ENCODE measurements at regions not wholly inside any gene's neighbourhood (a gene's known extent, or its start where the extent isn't known, plus 50 kb on each side); places are given as distances from the start of the nearest gene placed in this dataset.

- no peaks in the 10 kb centered on the region for H3K9me3 ChIP-seq (ENCODE audit: insufficient read depth, low read length, severe bottlenecking)
- H3K4me1 ChIP-seq (ENCODE audit: insufficient read depth, low read length) = no peaks in the 10 kb centered on the region
- H2AFZ ChIP-seq (ENCODE audit: low read depth, low read length) = no peak overlapping the region
- H4K20me1 ChIP-seq (ENCODE audit: insufficient read depth, low read length) = no peaks in the 10 kb centered on the region
- no peak overlapping the region for H3K4me3 ChIP-seq (ENCODE audit: low read depth in 1 of 2, low read length in 2 of 2)
- H3K36me3 ChIP-seq (ENCODE audit: insufficient read depth, low read length) = no peaks in the 10 kb centered on the region
- DNase-seq (no peak), ATAC-seq (ENCODE audit: insufficient read depth, low read depth) (no peak)
- no peak overlapping the region for H3K9ac ChIP-seq (ENCODE audit: low read depth, low read length)
- no peaks in the 10 kb centered on the region for H3K27me3 ChIP-seq (ENCODE audit: insufficient read depth, low read length, poor library complexity)
- no peak overlapping the region for H3K4me2 ChIP-seq (ENCODE audit: insufficient read depth, low read length)
- no peak for TF ChIP-seq EZH2 (IDR thresholded peaks at IDR 0.05; ENCODE audit: borderline replicate concordance, low read depth, low read length, severe bottlenecking)
- TF ChIP-seq, protein P1, sequence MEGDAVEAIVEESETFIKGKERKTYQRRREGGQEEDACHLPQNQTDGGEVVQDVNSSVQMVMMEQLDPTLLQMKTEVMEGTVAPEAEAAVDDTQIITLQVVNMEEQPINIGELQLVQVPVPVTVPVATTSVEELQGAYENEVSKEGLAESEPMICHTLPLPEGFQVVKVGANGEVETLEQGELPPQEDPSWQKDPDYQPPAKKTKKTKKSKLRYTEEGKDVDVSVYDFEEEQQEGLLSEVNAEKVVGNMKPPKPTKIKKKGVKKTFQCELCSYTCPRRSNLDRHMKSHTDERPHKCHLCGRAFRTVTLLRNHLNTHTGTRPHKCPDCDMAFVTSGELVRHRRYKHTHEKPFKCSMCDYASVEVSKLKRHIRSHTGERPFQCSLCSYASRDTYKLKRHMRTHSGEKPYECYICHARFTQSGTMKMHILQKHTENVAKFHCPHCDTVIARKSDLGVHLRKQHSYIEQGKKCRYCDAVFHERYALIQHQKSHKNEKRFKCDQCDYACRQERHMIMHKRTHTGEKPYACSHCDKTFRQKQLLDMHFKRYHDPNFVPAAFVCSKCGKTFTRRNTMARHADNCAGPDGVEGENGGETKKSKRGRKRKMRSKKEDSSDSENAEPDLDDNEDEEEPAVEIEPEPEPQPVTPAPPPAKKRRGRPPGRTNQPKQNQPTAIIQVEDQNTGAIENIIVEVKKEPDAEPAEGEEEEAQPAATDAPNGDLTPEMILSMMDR (IDR thresholded peaks at IDR 0.05; ENCODE audit: borderline replicate concordance, extremely low read depth, low read length, poor library complexity, severe bottlenecking) = no peak
- H3K27ac ChIP-seq (ENCODE audit: low read length) = no peak overlapping the region
- no peaks in the 10 kb centered on the region for H3K79me2 ChIP-seq (ENCODE audit: insufficient read depth, low read length)
Observed at GRCh38 chr2:5834501-5834900, 142.3 kb downstream of the SOX11 start.

DNA sequence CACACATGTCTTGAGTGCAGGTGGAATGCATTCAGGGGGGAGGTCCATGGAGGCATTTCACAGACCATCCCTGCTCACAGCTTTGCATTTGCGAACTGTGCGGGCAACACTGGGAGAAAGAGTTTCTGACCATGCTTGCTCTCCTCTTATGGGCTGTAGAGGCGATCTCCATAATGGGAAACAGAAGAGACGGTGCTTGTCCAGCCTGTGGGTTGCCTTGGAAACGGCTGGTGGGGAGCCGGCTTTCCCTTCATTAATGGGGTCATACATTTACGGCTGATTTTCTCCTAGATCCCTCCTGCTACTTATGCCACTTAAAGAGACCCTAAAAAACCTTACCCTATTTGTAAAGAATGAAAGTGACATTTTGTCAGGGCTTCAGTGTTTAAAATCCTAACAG lies 147.4 kb downstream of the SOX11 start:
- TF ChIP-seq, protein P1 (IDR thresholded peaks at IDR 0.05; ENCODE audit: borderline replicate concordance, extremely low read depth, low read length, poor library complexity, severe bottlenecking) = no peak
- no peak for TF ChIP-seq EZH2 (IDR thresholded peaks at IDR 0.05; ENCODE audit: borderline replicate concordance, low read depth, low read length, severe bottlenecking)
- no peaks in the 10 kb centered on the region for H4K20me1 ChIP-seq (ENCODE audit: insufficient read depth, low read length)

DNA sequence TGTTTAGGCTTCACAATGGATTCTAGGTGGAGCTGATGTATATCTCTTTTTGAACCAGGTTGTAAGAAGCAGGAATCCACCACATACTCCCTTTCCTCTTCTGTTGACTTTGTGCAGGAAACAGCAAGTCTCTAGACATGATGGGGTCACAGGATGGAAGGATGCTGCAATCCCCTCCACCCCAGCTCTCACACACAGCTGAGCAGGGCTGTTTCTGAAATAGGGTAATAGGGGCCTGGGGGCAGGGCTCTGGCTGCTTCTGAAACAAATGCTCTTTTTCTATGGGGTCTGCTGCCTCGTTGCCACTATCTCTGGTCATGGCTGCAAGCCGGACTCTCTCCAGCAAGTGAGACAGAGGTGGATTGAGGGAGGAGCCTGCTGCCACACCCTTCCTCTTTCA lies 148.9 kb downstream of the SOX11 start:
- Histone ChIP-seq H3K4me1 (ENCODE audit: insufficient read depth, low read length) (no peaks in the 10 kb centered on the region), H3K36me3 (ENCODE audit: insufficient read depth, low read length) (no peaks in the 10 kb centered on the region), H3K27me3 (ENCODE audit: insufficient read depth, low read length, poor library complexity) (no peaks in the 10 kb centered on the region), H3K27ac (ENCODE audit: low read length) (no peak overlapping the region), H3K4me3 (ENCODE audit: low read depth in 1 of 2, low read length in 2 of 2) (no peak overlapping the region), H3K9me3 (ENCODE audit: insufficient read depth, low read length, severe bottlenecking) (no peaks in the 10 kb centered on the region), H3K9ac (ENCODE audit: low read depth, low read length) (no peak overlapping the region), H3K79me2 (ENCODE audit: insufficient read depth, low read length) (no peaks in the 10 kb centered on the region), H4K20me1 (ENCODE audit: insufficient read depth, low read length) (no peaks in the 10 kb centered on the region), H3K4me2 (ENCODE audit: insufficient read depth, low read length) (no peak overlapping the region), H2AFZ (ENCODE audit: low read depth, low read length) (no peak overlapping the region)
- DNase-seq (no peak), ATAC-seq (ENCODE audit: insufficient read depth, low read depth) (no peak)
- TF ChIP-seq EZH2 (IDR thresholded peaks at IDR 0.05; ENCODE audit: borderline replicate concordance, low read depth, low read length, severe bottlenecking) = no peak
- TF ChIP-seq, protein P1 (IDR thresholded peaks at IDR 0.05; ENCODE audit: borderline replicate concordance, extremely low read depth, low read length, poor library complexity, severe bottlenecking) = no peak

More for the DNA sequence above, 147.4 kb downstream of the SOX11 start:
- DNase-seq (no peak), ATAC-seq (ENCODE audit: insufficient read depth, low read depth) (no peak)
- no peak overlapping the region for H3K9ac ChIP-seq (ENCODE audit: low read depth, low read length)
- no peaks in the 10 kb centered on the region for H3K9me3 ChIP-seq (ENCODE audit: insufficient read depth, low read length, severe bottlenecking)
- no peak overlapping the region for H3K27ac ChIP-seq (ENCODE audit: low read length)
- no peaks in the 10 kb centered on the region for H3K36me3 ChIP-seq (ENCODE audit: insufficient read depth, low read length)
- no peaks in the 10 kb centered on the region for H3K4me1 ChIP-seq (ENCODE audit: insufficient read depth, low read length)
- no peak overlapping the region for H2AFZ ChIP-seq (ENCODE audit: low read depth, low read length)
- no peaks in the 10 kb centered on the region for H3K27me3 ChIP-seq (ENCODE audit: insufficient read depth, low read length, poor library complexity)
- H3K4me3 ChIP-seq (ENCODE audit: low read depth in 1 of 2, low read length in 2 of 2) = no peak overlapping the region
- no peaks in the 10 kb centered on the region for H3K79me2 ChIP-seq (ENCODE audit: insufficient read depth, low read length)
- H3K4me2 ChIP-seq (ENCODE audit: insufficient read depth, low read length) = no peak overlapping the region

DNA sequence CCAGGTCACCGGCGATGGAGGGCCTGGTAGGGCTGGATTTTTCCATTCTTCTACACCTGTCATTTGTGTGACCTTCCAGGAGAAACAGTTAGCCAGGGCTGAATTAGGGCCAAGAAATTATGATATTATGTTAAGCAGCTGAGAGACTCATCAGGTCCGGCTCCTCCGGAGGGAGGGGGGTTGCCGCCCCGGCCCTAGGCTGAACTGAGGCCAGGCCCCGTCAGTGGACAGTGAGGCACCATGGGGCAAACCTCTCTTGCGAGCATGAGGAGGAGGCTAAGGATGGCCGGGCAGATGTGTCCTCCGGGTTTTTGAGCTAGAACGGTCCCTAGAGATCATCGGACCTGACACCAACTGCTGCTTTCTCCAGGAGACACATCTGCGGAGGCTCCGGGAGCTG lies 150.1 kb downstream of the SOX11 start:
- H3K36me3 ChIP-seq (ENCODE audit: insufficient read depth, low read length) = no peaks in the 10 kb centered on the region
- no peak overlapping the region for H3K4me2 ChIP-seq (ENCODE audit: insufficient read depth, low read length)
- ATAC-seq (ENCODE audit: insufficient read depth, low read depth) (no peak), DNase-seq (no peak)
- H3K9ac ChIP-seq (ENCODE audit: low read depth, low read length) = no peak overlapping the region
- no peak overlapping the region for H3K4me3 ChIP-seq (ENCODE audit: low read depth in 1 of 2, low read length in 2 of 2)
- H3K79me2 ChIP-seq (ENCODE audit: insufficient read depth, low read length) = no peaks in the 10 kb centered on the region
- no peak for TF ChIP-seq EZH2 (IDR thresholded peaks at IDR 0.05; ENCODE audit: borderline replicate concordance, low read depth, low read length, severe bottlenecking)
- TF ChIP-seq, protein P1 (IDR thresholded peaks at IDR 0.05; ENCODE audit: borderline replicate concordance, extremely low read depth, low read length, poor library complexity, severe bottlenecking) = no peak
- no peaks in the 10 kb centered on the region for H3K4me1 ChIP-seq (ENCODE audit: insufficient read depth, low read length)
- H3K27ac ChIP-seq (ENCODE audit: low read length) = no peak overlapping the region
- H4K20me1 ChIP-seq (ENCODE audit: insufficient read depth, low read length) = no peaks in the 10 kb centered on the region
- H2AFZ ChIP-seq (ENCODE audit: low read depth, low read length) = no peak overlapping the region
- no peaks in the 10 kb centered on the region for H3K9me3 ChIP-seq (ENCODE audit: insufficient read depth, low read length, severe bottlenecking)
- H3K27me3 ChIP-seq (ENCODE audit: insufficient read depth, low read length, poor library complexity) = no peaks in the 10 kb centered on the region
